ENCODE measurements at regions not wholly inside any gene's neighbourhood (a gene's known extent, or its start where the extent isn't known, plus 50 kb on each side); places are given as distances from the start of the nearest gene placed in this dataset.

DNA sequence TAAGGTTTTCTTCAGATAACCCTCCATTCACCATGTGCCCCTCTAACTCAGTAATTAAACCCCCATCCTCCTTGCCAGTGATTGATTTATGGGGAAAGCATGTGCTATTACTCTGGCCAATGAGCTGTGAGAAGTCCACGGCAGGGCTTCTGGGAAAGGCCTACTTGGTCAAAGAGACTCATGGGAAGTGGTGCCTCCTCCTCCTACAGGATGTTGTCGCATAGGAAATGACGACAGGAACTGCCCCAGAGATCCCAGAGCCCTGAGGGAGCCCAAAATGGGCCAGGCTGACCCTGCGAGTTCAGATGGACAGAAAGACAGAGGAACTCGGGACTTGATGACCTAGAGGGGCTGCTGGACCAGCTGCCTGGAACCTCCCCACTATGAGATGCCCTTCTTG lies 938.1 kb upstream of the TMEM132C start:
- TF ChIP-seq, protein P1, sequence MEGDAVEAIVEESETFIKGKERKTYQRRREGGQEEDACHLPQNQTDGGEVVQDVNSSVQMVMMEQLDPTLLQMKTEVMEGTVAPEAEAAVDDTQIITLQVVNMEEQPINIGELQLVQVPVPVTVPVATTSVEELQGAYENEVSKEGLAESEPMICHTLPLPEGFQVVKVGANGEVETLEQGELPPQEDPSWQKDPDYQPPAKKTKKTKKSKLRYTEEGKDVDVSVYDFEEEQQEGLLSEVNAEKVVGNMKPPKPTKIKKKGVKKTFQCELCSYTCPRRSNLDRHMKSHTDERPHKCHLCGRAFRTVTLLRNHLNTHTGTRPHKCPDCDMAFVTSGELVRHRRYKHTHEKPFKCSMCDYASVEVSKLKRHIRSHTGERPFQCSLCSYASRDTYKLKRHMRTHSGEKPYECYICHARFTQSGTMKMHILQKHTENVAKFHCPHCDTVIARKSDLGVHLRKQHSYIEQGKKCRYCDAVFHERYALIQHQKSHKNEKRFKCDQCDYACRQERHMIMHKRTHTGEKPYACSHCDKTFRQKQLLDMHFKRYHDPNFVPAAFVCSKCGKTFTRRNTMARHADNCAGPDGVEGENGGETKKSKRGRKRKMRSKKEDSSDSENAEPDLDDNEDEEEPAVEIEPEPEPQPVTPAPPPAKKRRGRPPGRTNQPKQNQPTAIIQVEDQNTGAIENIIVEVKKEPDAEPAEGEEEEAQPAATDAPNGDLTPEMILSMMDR (IDR thresholded peaks at IDR 0.05; ENCODE audit: extremely low read depth in 1 of 2, insufficient read depth in 1 of 2, low read depth in 1 of 2, low read length in 2 of 2): no peak
- TF ChIP-seq POLR2A (IDR thresholded peaks at IDR 0.05; ENCODE audit: low read depth, low read length) (no peak), MYC (IDR thresholded peaks at IDR 0.05; ENCODE audit: low read depth, low read length) (no peak), POLR2AphosphoS5 (IDR thresholded peaks at IDR 0.05; ENCODE audit: insufficient read depth, low read depth, low read length) (no peak), EZH2 (IDR thresholded peaks at IDR 0.05; ENCODE audit: borderline replicate concordance, low read depth, low read length, severe bottlenecking) (no peak), FOS (IDR thresholded peaks at IDR 0.05; ENCODE audit: borderline replicate concordance, insufficient read depth, low read length) (no peak), GATA2 (IDR thresholded peaks at IDR 0.05; ENCODE audit: insufficient read depth, insufficient read length, low read depth, low read length) (no peak), JUN (IDR thresholded peaks at IDR 0.05; ENCODE audit: borderline replicate concordance, insufficient read depth, insufficient read length, low read depth) (no peak)
- TF ChIP-seq, protein P2, sequence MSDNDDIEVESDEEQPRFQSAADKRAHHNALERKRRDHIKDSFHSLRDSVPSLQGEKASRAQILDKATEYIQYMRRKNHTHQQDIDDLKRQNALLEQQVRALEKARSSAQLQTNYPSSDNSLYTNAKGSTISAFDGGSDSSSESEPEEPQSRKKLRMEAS (IDR thresholded peaks at IDR 0.05; ENCODE audit: insufficient read depth, insufficient read length): no peak

Measured in endothelial cell of umbilical vein (primary cell).